ENCODE measurements at regions not wholly inside any gene's neighbourhood (a gene's known extent, or its start where the extent isn't known, plus 50 kb on each side); places are given as distances from the start of the nearest gene placed in this dataset.

GRCh38 chr18:61989138-61989537 is 96.3 kb upstream of the RNF152 start:
- intact Hi-C loops (cut with micrococcal nuclease): no loop called here

DNA sequence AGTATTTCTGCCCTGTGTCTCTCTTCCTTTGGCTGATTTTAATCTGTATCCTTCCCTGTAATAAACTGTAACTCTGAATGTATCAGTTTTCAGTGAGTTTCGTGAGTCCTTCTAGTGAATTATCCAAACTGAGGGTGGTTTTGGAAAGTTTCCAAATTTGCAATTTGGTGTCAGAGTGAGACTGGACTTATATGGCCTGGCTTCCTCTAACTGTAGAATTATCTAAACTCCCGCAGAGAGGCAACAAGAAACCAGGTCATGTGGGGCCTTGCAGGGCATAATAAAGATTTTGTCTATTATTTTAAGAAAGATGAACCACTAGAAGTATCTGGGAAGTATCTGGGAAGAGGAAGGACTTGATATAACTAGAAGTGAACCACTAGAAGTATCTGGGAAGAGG is 95.3 kb upstream of the RNF152 start:
- intact Hi-C loops (cut with micrococcal nuclease): no loop called here

DNA sequence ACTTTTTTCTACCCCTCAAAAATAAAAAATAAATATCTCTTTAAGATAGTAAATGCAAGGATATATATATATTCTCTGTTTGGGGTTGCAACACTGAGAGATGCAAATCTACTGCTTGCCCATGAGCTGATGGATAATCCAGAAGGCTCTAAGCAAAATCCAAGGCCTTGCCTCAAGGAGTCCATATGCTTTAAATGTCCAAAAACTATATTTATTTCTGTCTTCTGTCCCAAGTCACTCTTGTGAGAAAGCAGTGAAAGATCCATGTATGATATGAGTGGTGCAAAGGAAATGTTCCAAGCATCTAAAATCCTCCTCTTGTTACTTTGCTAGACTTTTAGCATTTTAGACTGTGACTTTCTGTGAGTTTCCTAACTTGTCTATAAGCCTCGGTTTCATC is 92.9 kb upstream of the RNF152 start:
- intact Hi-C loops (cut with micrococcal nuclease): no loop called here

DNA sequence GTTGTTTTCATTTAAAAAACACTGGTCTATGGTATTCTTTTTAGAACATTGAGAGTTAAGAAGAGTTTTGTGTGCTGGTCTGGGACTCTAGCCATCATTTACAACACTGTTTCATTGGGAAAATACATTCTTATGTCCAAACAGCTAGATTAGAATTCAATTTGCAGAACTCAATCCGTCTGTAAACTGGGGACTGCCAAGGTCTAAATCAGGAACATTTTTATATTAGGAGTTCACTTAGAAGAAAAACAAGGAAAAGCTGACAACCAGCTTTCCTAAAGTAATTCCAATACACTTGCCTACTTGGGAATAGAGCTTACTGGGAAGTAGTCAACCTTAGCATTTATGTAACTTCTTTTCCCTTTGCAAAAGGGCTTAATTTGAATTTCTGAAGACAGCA is 91.5 kb upstream of the RNF152 start:
- intact Hi-C loops (cut with micrococcal nuclease): loop anchor here (5.0 kb wide), 1 partner anchor 103 kb away; no protein-coding TSS in a partner anchor

GRCh38 chr18:61982475-61982874 is 89.7 kb upstream of the RNF152 start:
- intact Hi-C loops (cut with micrococcal nuclease): loop anchor here (5.0 kb wide), 1 partner anchor 105 kb away; no protein-coding TSS in a partner anchor

DNA sequence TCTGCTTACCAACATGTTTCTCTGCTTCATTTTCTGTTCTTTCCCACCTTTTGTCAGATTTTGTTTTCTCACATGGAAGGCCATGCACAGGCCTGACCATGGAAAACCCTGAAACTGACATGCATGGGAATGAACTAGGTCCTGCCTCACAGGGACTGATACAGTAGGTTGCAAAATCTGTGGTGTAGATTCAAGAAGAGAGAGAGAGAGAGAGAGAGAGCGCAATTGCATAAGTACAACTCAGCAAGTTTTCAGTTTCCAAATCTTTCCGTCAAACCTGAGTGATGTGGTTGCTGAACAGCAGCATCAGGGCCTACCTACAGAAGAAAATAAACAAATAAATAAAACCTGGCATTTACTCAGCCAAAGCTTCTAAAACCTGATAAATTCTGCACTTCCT is 87.5 kb upstream of the RNF152 start:
- intact Hi-C loops (cut with micrococcal nuclease): loop anchor here (5.0 kb wide), 1 partner anchor 107 kb away; no protein-coding TSS in a partner anchor

DNA sequence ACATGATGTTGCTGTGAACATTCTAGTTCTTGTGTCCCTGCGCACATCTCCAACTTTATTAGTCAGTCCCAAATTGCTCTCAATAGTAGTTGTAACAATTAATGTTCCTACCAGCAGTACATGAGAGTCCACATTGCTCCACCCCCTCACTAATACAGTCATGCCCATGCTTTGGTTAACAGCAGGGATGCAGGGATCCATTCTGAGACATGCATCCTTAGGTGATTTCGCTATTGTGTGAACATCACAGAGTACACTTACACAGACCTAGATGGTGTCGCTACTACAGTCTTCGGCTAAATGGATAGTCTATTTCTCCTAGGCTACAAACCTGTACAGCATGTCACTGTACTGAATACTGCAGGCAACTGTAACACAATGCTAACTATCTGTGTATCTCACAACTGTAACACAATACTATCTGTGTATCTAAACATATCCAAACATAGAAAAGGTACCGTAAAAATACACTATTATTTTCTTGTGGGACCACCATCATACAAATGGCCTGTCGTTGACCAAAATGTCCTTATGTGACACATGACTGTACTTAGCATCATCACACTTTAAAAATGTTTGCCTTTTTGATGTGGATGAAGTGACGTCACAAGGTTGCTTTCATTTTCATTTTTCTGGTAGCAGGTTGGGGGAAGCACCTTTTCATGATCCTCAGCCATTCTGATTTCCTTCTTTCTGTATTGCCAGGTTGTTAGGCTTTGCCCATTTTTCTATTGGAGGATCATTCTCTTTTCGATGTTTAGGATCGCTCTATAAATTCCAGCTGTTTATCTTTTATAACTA is 82.9 kb upstream of the RNF152 start:
- intact Hi-C loops (cut with micrococcal nuclease): loop anchor here (1.0 to 5.0 kb wide), 8 partner anchors 23 to 1227 kb away; partner anchors contain the start of genes PIGN and RELCH

- intact Hi-C loops (cut with micrococcal nuclease): no loop called here
Measured at GRCh38 chr18:61973273-61974115, 80.7 kb upstream of the RNF152 start.

DNA sequence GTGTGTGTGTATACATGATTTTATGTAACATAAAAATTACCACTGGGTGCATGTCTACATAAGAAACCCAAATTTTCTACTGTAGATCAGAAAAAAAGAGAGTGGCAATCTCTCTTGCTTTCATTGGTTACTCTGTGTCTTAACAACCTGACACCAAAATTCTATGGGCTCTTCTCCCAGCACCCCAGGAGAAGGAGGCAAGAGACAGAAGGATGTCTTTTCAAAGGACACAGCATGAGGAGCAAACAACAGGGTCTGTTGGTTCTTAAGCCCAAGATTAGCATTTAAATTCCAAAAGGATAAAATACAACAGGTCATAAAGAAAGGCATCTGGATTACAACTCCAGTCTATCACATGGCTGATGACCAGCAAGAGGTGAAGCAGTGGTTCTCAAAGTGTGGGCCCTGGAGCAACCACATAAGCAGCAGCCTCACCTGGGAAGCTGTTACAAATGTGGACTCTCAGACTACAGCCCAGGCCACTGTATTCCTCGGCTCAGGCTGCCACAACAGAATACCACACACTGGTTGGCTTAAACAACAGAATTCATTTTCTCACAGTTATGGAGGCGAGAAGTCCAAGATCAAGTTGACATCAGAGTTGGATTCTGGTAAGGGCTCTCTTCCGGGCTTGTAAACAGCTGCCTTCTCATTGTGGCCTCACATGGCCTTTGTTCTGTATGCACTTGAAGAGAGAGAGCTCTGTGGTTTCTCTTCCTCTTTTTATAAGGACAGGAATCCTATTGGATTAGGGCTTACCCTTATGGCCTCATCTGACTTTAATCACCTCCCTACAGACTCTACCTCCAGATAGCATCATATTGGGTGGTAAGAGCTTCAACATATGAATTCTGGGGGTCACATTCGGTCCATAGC is 79.8 kb upstream of the RNF152 start:
- intact Hi-C loops (cut with micrococcal nuclease): loop anchor here (1.0 kb wide), 1 partner anchor 20 kb away; no protein-coding TSS in a partner anchor

GRCh38 chr18:61967252-61967891 is 74.6 kb upstream of the RNF152 start:
- intact Hi-C loops (cut with micrococcal nuclease): no loop called here

- intact Hi-C loops (cut with micrococcal nuclease): no loop called here
Measured at GRCh38 chr18:61965311-61965710, 72.5 kb upstream of the RNF152 start.

DNA sequence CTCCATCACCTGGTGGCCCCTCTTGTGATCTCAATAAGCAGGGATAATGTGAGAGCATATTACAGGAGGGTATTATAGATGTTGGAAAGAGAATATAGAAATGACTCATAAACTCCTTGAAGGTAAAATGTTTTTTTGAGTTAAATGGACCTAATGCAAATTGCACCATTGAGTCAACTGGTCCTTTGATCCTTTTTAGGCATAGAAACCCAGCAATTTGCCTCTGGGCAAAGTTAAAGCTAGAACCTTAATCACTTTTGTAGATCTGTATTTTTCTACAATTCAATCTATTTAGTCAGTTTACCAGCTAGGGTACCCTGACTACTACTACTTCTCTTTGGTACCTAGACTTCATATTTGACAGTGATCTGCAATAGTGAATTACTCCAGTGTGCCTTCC is 71.8 kb upstream of the RNF152 start:
- intact Hi-C loops (cut with micrococcal nuclease): no loop called here

DNA sequence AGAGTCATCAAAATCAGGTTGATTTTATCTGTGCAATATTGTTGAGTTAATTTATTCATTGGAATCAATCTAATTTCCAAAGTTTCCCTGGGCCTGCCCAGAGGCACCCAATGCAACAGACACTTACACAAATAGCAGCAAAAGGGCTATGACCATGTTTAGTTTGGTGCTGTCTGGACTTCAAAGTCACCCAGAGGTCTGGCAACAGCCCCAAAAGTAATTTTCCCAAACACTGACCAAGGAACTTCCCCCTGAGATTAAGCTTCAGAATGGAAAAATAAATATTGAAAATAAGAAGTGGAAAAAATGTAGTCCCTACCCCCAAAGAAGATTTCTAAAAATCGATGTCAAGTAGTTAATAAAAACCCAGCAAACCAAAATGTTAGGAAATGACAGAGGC is 70.9 kb upstream of the RNF152 start:
- intact Hi-C loops (cut with micrococcal nuclease): no loop called here

GRCh38 chr18:61957801-61958516 is 65.2 kb upstream of the RNF152 start:
- intact Hi-C loops (cut with micrococcal nuclease): no loop called here

GRCh38 chr18:61955644-61956043 is 62.8 kb upstream of the RNF152 start:
- intact Hi-C loops (cut with micrococcal nuclease): no loop called here

- intact Hi-C loops (cut with micrococcal nuclease): no loop called here
Measured at GRCh38 chr18:61954096-61954746, 61.4 kb upstream of the RNF152 start.

DNA sequence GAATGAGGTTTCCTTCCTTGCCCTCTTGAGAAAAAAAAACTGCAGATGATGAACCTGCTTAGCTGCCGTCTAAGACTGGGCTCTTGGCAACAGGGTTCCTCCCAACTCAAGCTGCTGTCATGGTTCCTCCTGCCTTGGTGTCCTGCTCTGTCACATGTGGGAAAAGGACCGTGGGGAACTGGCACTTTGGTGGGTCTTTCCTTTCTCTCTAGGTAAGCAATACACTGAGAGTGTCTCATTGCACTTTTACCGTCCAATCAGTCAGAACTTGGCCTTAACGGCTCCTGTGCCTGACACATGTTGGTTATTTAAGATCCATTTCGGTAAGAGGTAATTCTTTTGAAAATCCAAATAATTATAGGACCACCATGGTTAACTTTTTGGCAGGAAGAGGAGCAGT is 60.8 kb upstream of the RNF152 start:
- intact Hi-C loops (cut with micrococcal nuclease): no loop called here

DNA sequence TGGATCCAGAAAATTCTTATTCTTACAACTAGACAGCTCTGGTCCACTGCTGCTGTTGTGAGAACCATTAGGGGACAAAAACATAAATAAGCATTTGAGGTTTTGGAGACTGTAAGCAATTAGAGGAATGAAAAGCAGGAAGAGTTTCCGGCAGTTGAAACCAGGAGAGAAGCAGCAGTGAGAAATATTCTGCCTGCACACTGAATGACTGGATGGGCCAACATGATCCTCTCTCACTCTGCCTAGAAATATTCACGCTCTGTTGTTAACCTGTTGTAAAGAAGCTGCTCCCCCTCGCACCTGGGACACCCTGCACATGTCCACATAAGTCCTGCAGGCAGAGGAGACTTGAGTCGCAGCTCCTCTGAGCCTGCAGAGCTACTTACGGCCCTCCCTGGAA is 60.4 kb upstream of the RNF152 start:
- intact Hi-C loops (cut with micrococcal nuclease): no loop called here

- intact Hi-C loops (cut with micrococcal nuclease): no loop called here
Measured at GRCh38 chr18:61951396-61951795, 58.6 kb upstream of the RNF152 start.

- intact Hi-C loops (cut with micrococcal nuclease): no loop called here
Measured at GRCh38 chr18:61950371-61950770, 57.6 kb upstream of the RNF152 start.

Measured in T-helper 1 cell treated with Interleukin-12 subunit alpha and Interleukin-12 subunit beta and Interleukin-4 antibody, amounts not matched to agents 30 ng/mL and 1 ng/mL, for 36 hours (primary cell).